ENCODE measurements at regions not wholly inside any gene's neighbourhood (a gene's known extent, or its start where the extent isn't known, plus 50 kb on each side); places are given as distances from the start of the nearest gene placed in this dataset.
"Not testable (repeated sequence)": the region's sequence is repeated elsewhere in the genome, so short reads cannot be mapped to it uniquely, and the experiment has no call there.

- no peak for DNase-seq (ENCODE audit: low read depth)
- no peak overlapping the region for H3K4me3 ChIP-seq (replicated peaks; ENCODE audit: low read depth, low read length)
- no peak for TF ChIP-seq CTCF (IDR thresholded peaks at IDR 0.05; ENCODE audit: low read length, missing control alignments)
Measured at GRCh38 chr7:43058271-43059066, 54.0 kb upstream of the HECW1 start.

GRCh38 chr7:43059067-43059600 is 53.3 kb upstream of the HECW1 start:
- H3K4me3 ChIP-seq (replicated peaks; ENCODE audit: low read depth, low read length); DNase-seq (ENCODE audit: low read depth): not testable (repeated sequence)

Measured in fibroblast of pulmonary artery (primary cell).